Mesothelial cell of epicardium (in vitro differentiated cells): ENCODE measurements at regions not wholly inside any gene's neighbourhood (a gene's known extent, or its start where the extent isn't known, plus 50 kb on each side); places are given as distances from the start of the nearest gene placed in this dataset.

Experiments used
- DNase-seq, 2 experiments: peaks; one replicate each; pipeline ENCODE4 v3.0.0; 2021; ENCODE audit warnings: low spot score in 2 of 2; ENCODE audit not compliant: unreplicated experiment in 2 of 2
- H3K27ac Mint-ChIP-seq: 2 replicates; pipeline ENCODE4 v1.8.0; 2021; ENCODE audit warnings: mixed read lengths
- H3K27me3 Mint-ChIP-seq: 2 replicates; pipeline ENCODE4 v1.8.0; 2021; ENCODE audit warnings: low read depth, mixed read lengths
- H3K36me3 Mint-ChIP-seq: 2 replicates; pipeline ENCODE4 v1.8.0; 2021; ENCODE audit warnings: mixed read lengths
- H3K4me1 Mint-ChIP-seq: 2 replicates; pipeline ENCODE4 v1.8.0; 2021; ENCODE audit warnings: mixed read lengths
- H3K4me3 Mint-ChIP-seq: 2 replicates; pipeline ENCODE4 v1.8.0; 2021; ENCODE audit warnings: mild to moderate bottlenecking, moderate library complexity, mixed read lengths
- H3K9me3 Mint-ChIP-seq: 2 replicates; pipeline ENCODE4 v1.8.0; 2021; ENCODE audit warnings: mixed read lengths
- TF ChIP-seq, protein P1 (sequence below): fragments of 200-600 bp; sonication (generic); IDR thresholded peaks from one replicate; pipeline ENCODE4 v1.5.0; 2021; ENCODE audit warnings: antibody characterized with exemption; ENCODE audit not compliant: unreplicated experiment

- Mint-ChIP-seq H3K4me1 (no peaks in the 10 kb centered on the region), H3K9me3 (no peaks in the 10 kb centered on the region), H3K27me3 (peaks cover 5% of the 10 kb centered on the region), H3K4me3 (no peak overlapping the region), H3K36me3 (no peaks in the 10 kb centered on the region), H3K27ac (no peak overlapping the region)
- no peak for DNase-seq
- TF ChIP-seq, protein P1, sequence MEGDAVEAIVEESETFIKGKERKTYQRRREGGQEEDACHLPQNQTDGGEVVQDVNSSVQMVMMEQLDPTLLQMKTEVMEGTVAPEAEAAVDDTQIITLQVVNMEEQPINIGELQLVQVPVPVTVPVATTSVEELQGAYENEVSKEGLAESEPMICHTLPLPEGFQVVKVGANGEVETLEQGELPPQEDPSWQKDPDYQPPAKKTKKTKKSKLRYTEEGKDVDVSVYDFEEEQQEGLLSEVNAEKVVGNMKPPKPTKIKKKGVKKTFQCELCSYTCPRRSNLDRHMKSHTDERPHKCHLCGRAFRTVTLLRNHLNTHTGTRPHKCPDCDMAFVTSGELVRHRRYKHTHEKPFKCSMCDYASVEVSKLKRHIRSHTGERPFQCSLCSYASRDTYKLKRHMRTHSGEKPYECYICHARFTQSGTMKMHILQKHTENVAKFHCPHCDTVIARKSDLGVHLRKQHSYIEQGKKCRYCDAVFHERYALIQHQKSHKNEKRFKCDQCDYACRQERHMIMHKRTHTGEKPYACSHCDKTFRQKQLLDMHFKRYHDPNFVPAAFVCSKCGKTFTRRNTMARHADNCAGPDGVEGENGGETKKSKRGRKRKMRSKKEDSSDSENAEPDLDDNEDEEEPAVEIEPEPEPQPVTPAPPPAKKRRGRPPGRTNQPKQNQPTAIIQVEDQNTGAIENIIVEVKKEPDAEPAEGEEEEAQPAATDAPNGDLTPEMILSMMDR: no peak
Measured at GRCh38 chr5:169512385-169512784, 71.2 kb upstream of the SPDL1 start.

DNA sequence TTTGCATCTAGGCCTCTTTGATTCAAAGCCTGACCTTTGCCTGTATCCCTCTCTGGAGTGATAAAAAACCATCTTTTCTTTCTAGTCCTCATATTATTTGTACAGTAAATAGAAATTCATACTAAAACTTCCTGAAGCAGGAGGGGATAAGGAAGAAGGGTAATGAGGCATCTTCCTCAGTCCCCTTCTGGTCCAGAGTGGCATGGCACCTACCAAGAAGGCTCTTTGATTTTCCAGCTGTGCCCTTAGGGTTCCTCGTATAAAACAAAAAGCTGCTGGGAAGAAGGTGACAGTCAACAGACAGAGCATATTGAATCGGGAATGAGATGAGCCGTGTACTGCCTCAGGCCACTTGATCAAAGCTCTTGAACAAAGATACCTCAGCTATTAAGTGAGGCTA is 71.9 kb upstream of the SPDL1 start:
- Mint-ChIP-seq H3K36me3 (no peaks in the 10 kb centered on the region), H3K27ac (no peak overlapping the region), H3K27me3 (peaks cover 5% of the 10 kb centered on the region), H3K4me1 (no peaks in the 10 kb centered on the region), H3K9me3 (no peaks in the 10 kb centered on the region), H3K4me3 (no peak overlapping the region)
- DNase-seq: no peak
- TF ChIP-seq, protein P1: no peak

DNA sequence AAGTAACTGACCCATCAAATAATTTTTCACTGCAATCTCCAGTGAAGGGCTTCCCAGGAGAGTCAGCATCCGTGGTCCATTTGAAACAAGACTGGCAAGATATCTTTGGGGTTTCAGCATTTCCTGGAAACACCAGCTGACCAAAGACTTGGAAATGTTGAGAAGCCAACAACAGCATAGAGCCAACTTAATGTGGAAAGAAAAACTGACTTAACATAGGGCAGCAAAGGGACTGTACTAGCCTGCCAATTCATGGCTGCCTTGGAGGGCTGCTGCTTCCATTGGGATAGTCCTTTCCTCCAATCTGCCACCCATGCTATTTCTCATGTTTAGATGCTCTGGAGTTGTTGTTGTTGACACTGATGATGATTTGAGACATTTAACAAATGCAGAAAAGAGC is 76.5 kb upstream of the SPDL1 start:
- Mint-ChIP-seq H3K36me3 (no peaks in the 10 kb centered on the region), H3K4me1 (peaks cover 12% of the 10 kb centered on the region), H3K27ac (no peak overlapping the region), H3K27me3 (peaks cover 2% of the 10 kb centered on the region), H3K4me3 (no peak overlapping the region), H3K9me3 (no peaks in the 10 kb centered on the region)
- DNase-seq: no peak
- TF ChIP-seq, protein P1: no peak

DNA sequence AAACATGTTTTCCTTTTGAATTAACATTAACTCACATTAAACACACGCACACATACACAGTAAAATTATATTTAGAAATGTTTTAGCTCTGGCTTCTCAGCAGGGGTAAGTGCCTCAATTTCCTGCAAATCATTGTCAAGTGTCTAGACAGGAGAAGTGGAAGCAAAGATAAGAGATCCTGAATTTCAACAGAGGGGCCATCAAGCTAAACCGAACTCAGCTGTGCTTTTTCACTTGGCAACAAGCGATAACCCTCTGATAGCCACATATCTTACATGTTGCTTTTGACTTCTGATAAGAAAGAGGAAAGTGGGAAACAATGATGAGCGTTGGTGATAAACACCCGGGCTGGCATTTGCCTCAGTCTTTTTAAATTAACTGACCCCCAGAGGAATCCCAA is 79.7 kb upstream of the SPDL1 start:
- DNase-seq: no peak
- H3K4me1 Mint-ChIP-seq: peaks cover 12% of the 10 kb centered on the region
- no peaks in the 10 kb centered on the region for H3K36me3 Mint-ChIP-seq
- H3K27ac Mint-ChIP-seq: peak overlapping the region; percentile 80
- TF ChIP-seq, protein P1: no peak
- H3K27me3 Mint-ChIP-seq: peaks cover 2% of the 10 kb centered on the region
- no peak overlapping the region for H3K4me3 Mint-ChIP-seq
- no peaks in the 10 kb centered on the region for H3K9me3 Mint-ChIP-seq

GRCh38 chr5:169499990-169500505 is 83.5 kb upstream of the SPDL1 start:
- no peak for DNase-seq
- Mint-ChIP-seq H3K27me3 (peaks cover 5% of the 10 kb centered on the region), H3K4me3 (no peak overlapping the region), H3K36me3 (no peaks in the 10 kb centered on the region), H3K4me1 (peaks cover 12% of the 10 kb centered on the region), H3K9me3 (no peaks in the 10 kb centered on the region), H3K27ac (no peak overlapping the region)
- TF ChIP-seq, protein P1: no peak

DNA sequence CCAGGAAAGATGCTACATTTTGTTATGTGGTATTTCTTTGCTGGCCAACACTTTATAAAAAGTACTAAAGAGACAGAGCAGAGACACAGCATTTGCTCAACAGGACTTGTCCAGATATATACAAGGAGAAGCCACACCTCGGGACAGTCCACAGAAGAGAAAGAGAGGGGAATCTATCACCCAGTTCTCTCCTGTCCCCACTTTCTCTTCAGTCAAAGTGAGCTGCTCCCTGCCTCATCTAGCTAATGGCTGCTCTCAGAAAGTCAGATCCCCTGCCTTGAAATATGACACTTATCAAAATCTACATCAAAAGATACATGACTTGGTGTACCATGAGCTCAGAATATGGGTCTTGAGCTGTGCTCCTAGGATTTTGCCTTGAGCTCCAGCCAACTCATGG is 86.7 kb upstream of the SPDL1 start:
- no peaks in the 10 kb centered on the region for H3K36me3 Mint-ChIP-seq
- DNase-seq: no peak
- peaks cover 6% of the 10 kb centered on the region for H3K4me1 Mint-ChIP-seq
- no peak overlapping the region for H3K27ac Mint-ChIP-seq
- no peak overlapping the region for H3K4me3 Mint-ChIP-seq
- H3K27me3 Mint-ChIP-seq: peaks cover 6% of the 10 kb centered on the region
- TF ChIP-seq, protein P1: no peak
- no peaks in the 10 kb centered on the region for H3K9me3 Mint-ChIP-seq
